ENCODE measurements at regions not wholly inside any gene's neighbourhood (a gene's known extent, or its start where the extent isn't known, plus 50 kb on each side); places are given as distances from the start of the nearest gene placed in this dataset.

DNA sequence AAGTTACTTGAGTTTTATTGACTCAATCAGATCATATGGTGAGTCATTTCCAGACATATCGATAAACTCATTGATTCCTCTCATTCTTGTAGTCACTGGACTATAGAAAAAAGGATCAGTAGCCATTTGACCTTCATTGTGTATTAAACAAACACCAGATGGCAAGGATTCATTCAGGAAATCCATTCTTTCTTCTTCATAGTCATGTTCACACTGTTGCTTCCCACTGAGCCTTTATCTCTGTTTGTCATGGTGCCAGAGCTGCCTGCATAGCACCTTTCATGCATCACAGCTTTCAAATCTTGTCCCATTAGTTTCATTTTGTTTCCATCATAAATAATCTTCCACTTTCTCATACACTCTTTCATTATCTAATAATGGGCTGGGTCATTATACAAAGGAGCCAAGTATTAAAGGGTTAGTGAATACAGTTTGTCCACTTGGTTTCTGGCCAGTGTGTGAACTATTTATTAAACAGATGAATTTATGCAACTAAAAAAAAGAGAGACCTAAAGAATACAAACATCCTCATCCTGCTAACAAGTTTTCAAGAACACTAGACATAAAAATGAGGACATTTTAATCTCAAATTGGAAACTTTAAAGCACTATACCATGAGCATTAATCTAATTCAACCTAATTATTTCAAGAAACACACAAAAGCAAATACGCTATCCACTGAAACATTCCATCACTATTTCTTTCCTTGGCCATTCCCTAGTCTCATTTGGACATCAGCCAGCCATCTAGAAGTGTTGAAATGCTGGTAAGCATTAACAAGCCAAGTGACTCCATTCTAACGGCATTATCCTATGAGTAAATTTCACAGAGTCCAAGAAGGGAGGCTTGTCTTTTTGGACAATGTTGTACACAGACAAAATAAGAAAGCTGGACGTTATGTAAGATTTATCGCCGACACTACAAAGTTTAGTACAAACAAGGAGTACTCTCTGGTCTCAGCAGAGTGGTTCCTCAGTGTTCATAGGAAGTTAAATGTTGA, 476.5 kb downstream of the FOXG1 start:
- no peak for DNase-seq (ENCODE audit: low read depth, low spot score)
- H3K4me3 Mint-ChIP-seq = no peak overlapping the region
- no peak overlapping the region for H3K27ac Mint-ChIP-seq (ENCODE audit: unreplicated experiment)
- TF ChIP-seq, protein P1, sequence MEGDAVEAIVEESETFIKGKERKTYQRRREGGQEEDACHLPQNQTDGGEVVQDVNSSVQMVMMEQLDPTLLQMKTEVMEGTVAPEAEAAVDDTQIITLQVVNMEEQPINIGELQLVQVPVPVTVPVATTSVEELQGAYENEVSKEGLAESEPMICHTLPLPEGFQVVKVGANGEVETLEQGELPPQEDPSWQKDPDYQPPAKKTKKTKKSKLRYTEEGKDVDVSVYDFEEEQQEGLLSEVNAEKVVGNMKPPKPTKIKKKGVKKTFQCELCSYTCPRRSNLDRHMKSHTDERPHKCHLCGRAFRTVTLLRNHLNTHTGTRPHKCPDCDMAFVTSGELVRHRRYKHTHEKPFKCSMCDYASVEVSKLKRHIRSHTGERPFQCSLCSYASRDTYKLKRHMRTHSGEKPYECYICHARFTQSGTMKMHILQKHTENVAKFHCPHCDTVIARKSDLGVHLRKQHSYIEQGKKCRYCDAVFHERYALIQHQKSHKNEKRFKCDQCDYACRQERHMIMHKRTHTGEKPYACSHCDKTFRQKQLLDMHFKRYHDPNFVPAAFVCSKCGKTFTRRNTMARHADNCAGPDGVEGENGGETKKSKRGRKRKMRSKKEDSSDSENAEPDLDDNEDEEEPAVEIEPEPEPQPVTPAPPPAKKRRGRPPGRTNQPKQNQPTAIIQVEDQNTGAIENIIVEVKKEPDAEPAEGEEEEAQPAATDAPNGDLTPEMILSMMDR (conservative IDR thresholded peaks at IDR 0.05) = no peak
- peaks cover 2% of the 10 kb centered on the region for H3K27me3 Mint-ChIP-seq (ENCODE audit: low read depth)
- H3K9me3 Mint-ChIP-seq = peaks cover 11% of the 10 kb centered on the region
- H3K4me1 Mint-ChIP-seq = no peaks in the 10 kb centered on the region
- H3K36me3 Mint-ChIP-seq (ENCODE audit: low read depth) = no peaks in the 10 kb centered on the region

DNA sequence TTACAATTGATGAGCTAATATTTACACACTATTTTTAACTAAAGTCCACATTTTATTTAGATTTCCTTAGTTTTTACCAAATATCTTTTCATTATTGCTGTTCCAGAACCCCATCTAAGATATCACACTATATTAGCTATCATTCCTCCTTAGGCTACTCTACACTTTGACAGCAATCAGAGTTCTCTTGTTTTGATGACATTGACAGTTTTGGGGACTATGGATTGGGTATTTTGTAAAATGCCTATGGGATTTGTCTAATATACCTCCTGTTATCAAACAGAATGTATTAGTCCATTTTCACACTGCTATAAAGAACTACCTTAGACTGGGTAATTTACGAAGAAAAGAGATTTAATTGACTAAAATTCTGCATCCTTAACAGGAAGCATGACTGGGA, 489.1 kb downstream of the FOXG1 start:
- H3K9me3 Mint-ChIP-seq = peaks cover 25% of the 10 kb centered on the region
- no peaks in the 10 kb centered on the region for H3K27me3 Mint-ChIP-seq (ENCODE audit: low read depth)
- peaks cover 8% of the 10 kb centered on the region for H3K36me3 Mint-ChIP-seq (ENCODE audit: low read depth)
- TF ChIP-seq, protein P1 (conservative IDR thresholded peaks at IDR 0.05) = no peak
- H3K4me3 Mint-ChIP-seq = no peak overlapping the region
- DNase-seq (ENCODE audit: low read depth, low spot score) = no peak
- H3K4me1 Mint-ChIP-seq = no peaks in the 10 kb centered on the region
- no peak overlapping the region for H3K27ac Mint-ChIP-seq (ENCODE audit: unreplicated experiment)

DNA sequence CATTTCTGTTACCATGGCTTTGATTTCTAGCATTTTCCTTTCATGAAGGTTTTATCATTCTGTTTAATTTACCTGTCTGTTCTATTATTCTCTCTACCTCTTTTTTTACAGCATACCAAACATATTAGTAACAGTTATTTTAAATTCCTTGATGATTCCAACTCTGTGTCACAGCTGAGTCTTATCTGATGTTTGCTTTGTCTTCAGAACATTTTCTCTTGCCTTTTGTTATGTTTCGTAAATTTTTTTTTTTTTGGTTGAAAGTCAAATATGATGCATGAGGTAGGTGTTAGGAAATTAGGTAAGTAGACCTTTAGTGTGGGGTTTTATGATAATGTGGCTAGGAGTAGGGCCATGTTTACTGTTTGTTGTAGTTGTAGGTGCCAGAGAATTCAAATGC, 496.4 kb downstream of the FOXG1 start:
- TF ChIP-seq, protein P1 (conservative IDR thresholded peaks at IDR 0.05) = no peak
- no peaks in the 10 kb centered on the region for H3K27me3 Mint-ChIP-seq (ENCODE audit: low read depth)
- H3K36me3 Mint-ChIP-seq (ENCODE audit: low read depth) = peaks cover 2% of the 10 kb centered on the region
- H3K4me3 Mint-ChIP-seq = no peak overlapping the region
- H3K27ac Mint-ChIP-seq (ENCODE audit: unreplicated experiment) = no peak overlapping the region
- DNase-seq (ENCODE audit: low read depth, low spot score) = no peak
- peaks cover 16% of the 10 kb centered on the region for H3K9me3 Mint-ChIP-seq
- H3K4me1 Mint-ChIP-seq = no peaks in the 10 kb centered on the region

DNA sequence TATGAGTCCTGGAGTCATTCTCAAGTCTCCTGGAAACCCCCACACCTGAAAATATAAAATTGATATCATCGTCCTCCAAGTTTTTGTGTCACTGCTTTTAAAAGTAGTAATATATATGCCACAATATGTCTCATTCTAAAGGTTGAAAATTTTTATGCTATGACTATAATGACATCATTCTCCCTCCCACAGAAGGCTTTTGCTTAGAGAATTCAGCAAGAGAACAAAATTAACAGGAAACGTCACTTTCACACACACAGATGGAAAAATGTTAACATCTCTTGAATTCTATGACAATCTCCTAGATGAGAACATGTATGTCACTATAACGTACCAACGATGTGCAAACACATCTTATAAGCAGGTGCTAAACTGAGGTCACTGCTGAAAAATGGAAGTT, 498.3 kb downstream of the FOXG1 start:
- peaks cover 2% of the 10 kb centered on the region for H3K36me3 Mint-ChIP-seq (ENCODE audit: low read depth)
- peaks cover 16% of the 10 kb centered on the region for H3K9me3 Mint-ChIP-seq
- no peaks in the 10 kb centered on the region for H3K4me1 Mint-ChIP-seq
- H3K4me3 Mint-ChIP-seq = no peak overlapping the region
- H3K27ac Mint-ChIP-seq (ENCODE audit: unreplicated experiment) = no peak overlapping the region
- no peaks in the 10 kb centered on the region for H3K27me3 Mint-ChIP-seq (ENCODE audit: low read depth)
- TF ChIP-seq, protein P1 (conservative IDR thresholded peaks at IDR 0.05) = no peak
- no peak for DNase-seq (ENCODE audit: low read depth, low spot score)

DNA sequence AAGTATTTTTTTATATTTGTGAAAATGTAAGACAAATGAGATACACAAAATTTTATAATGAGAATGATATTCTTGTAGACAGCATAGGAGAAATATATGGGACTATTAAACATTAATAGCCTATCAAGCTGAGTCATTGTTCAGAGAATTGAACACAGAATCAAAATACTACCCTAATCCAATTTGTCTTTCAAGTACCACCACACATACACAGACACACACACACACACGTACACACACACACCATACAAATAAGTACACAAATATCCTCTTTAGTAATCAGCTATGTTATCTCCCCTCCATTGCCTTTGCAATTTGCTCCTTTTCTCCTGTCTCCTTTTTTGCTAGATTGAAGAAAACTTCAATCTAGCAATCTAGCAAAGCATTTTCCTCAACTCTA, 499.3 kb downstream of the FOXG1 start:
- H3K27me3 Mint-ChIP-seq (ENCODE audit: low read depth) = no peaks in the 10 kb centered on the region
- H3K36me3 Mint-ChIP-seq (ENCODE audit: low read depth) = peaks cover 2% of the 10 kb centered on the region
- no peak overlapping the region for H3K27ac Mint-ChIP-seq (ENCODE audit: unreplicated experiment)
- peaks cover 17% of the 10 kb centered on the region for H3K9me3 Mint-ChIP-seq
- no peak overlapping the region for H3K4me3 Mint-ChIP-seq
- H3K4me1 Mint-ChIP-seq = no peaks in the 10 kb centered on the region
- TF ChIP-seq, protein P1 (conservative IDR thresholded peaks at IDR 0.05) = no peak
- DNase-seq (ENCODE audit: low read depth, low spot score) = no peak
